K562 (cell line): ENCODE measurements at regions not wholly inside any gene's neighbourhood (a gene's known extent, or its start where the extent isn't known, plus 50 kb on each side); places are given as distances from the start of the nearest gene placed in this dataset.

ENCODE experiments used
- ATAC-seq: fragments of 200-7000 bp; cut with Tn5 transposase; 3 replicates; pipeline ENCODE4 v1.9.1; 2020; ENCODE audit warnings: moderate library complexity
- BruUV-seq: library from RNA; stranded (reverse); fragments of 400-500 nt; replicated peaks from 2 replicates; lab custom pipeline; 2021; lab: Mats Ljungman, UMichigan
- CTCF ChIA-PET: fragments of 300-600 bp; formaldehyde crosslinking; extraction: SDS; loops from one replicate; lab custom pipeline; 2021; ENCODE audit warnings: low intra/inter-chr PET ratio; lab: Yijun Ruan, JAX
- POLR2A ChIA-PET: fragments of 300-600, 350-650 bp; sonication (Branson Sonifier 250); formaldehyde crosslinking; extraction: SDS; loops from one replicate; lab custom pipeline; 2021; ENCODE audit warnings: antibody characterized with exemption, inconsistent platforms; lab: Yijun Ruan, JAX
- DNase-seq, 4 experiments: peaks; one replicate each; pipeline versions ENCODE4 v3.0.0 to v3.0.0-alpha.2; 2011 to 2018; ENCODE audit warnings: low spot score in 3 of 4, mixed read lengths in 3 of 4; ENCODE audit errors: extremely low read depth in 1 of 4
- FAIRE-seq: peaks from 2 replicates; lab custom pipeline; 2011; peaks lifted over from hg19 to GRCh38; lab: Jason Lieb, UNC
- H2AFZ ChIP-seq: 2 replicates; pipeline ENCODE4 v1.6.0; 2011; ENCODE audit warnings: low read depth, low read length, control low read depth, inconsistent platforms
- H3K27ac ChIP-seq: fragments of 200-600 bp; 3 replicates; pipeline ENCODE4 v1.8.0; 2011; ENCODE audit warnings: low read depth, mild to moderate bottlenecking, control low read depth, inconsistent platforms, low read length, moderate library complexity, mixed read lengths; ENCODE audit errors: extremely low read depth
- H3K27me3 ChIP-seq, 2 experiments: fragments of 300-600 bp in 1 of 2; 2 replicates in 1 of 2; 3 replicates in 1 of 2; pipeline versions ENCODE4 v1.6.0 to v1.8.0; 2011; ENCODE audit warnings: inconsistent platforms in 2 of 2, low read length in 2 of 2, mild to moderate bottlenecking in 1 of 2, mixed read lengths in 1 of 2, moderate library complexity in 1 of 2; ENCODE audit not compliant: control insufficient read depth in 2 of 2, insufficient read depth in 2 of 2
- H3K36me3 ChIP-seq: fragments of 300-600 bp; 3 replicates; pipeline ENCODE4 v1.8.0; 2011; ENCODE audit warnings: mild to moderate bottlenecking, low read length, inconsistent platforms; ENCODE audit not compliant: control insufficient read depth, insufficient read depth
- H3K4me1 ChIP-seq, 2 experiments: fragments of 200-600 bp in 1 of 2; replicated peaks in 1 of 2; 2 replicates in 1 of 2; 3 replicates in 1 of 2; pipeline versions ENCODE4 v1.5.1 to v1.8.0; 2011; ENCODE audit warnings: inconsistent platforms in 2 of 2, low read length in 2 of 2, mild to moderate bottlenecking in 1 of 2, mixed read lengths in 1 of 2, moderate library complexity in 1 of 2; ENCODE audit not compliant: control insufficient read depth in 2 of 2, insufficient read depth in 2 of 2
- H3K4me2 ChIP-seq: 2 replicates; pipeline ENCODE4 v1.6.1; 2011; ENCODE audit warnings: low read length, control low read depth, inconsistent platforms, mixed read lengths; ENCODE audit not compliant: insufficient read depth
- H3K4me3 ChIP-seq: fragments of 200-600 bp; sonication (generic), shearing (Covaris generic); 2 replicates; pipeline ENCODE4 v1.5.1; 2016; ENCODE audit warnings: control low read depth, inconsistent platforms
- H3K79me2 ChIP-seq: fragments of 200-600 bp; 3 replicates; pipeline ENCODE4 v1.8.0; 2011; ENCODE audit warnings: low read length, inconsistent platforms; ENCODE audit not compliant: control insufficient read depth, insufficient read depth
- H3K9ac ChIP-seq, 2 experiments: 2 replicates each; pipeline versions ENCODE4 v1.6.0 to v1.6.1; 2011; ENCODE audit warnings: low read depth in 2 of 2, low read length in 2 of 2, control low read depth in 1 of 2, inconsistent platforms in 1 of 2, mild to moderate bottlenecking in 1 of 2, mixed read lengths in 1 of 2; ENCODE audit not compliant: insufficient read depth in 1 of 2
- H3K9me1 ChIP-seq: one replicate; pipeline ENCODE4 v1.6.0; 2011; ENCODE audit warnings: inconsistent platforms, mild to moderate bottlenecking, low read length, moderate library complexity; ENCODE audit not compliant: control insufficient read depth, insufficient read depth
- H3K9me3 ChIP-seq: replicated peaks from 2 replicates; pipeline ENCODE4 v1.5.1; 2011; ENCODE audit warnings: low read depth, low read length, inconsistent platforms; ENCODE audit not compliant: control insufficient read depth, insufficient read depth
- H4K20me1 ChIP-seq: replicated peaks from 2 replicates; pipeline ENCODE4 v1.6.1; 2011; ENCODE audit warnings: low read length, inconsistent platforms, mixed read lengths; ENCODE audit not compliant: control insufficient read depth, insufficient read depth
- ETV1 ChIP-seq: fragments of 450-650 bp; conservative IDR thresholded peaks from 2 replicates; pipeline ENCODE4 v1.6.1; 2016; ENCODE audit warnings: missing genetic modification characterization, control low read depth, low read depth, missing compliant biosample characterization
- MCM3 ChIP-seq: fragments of 450-650 bp; IDR thresholded peaks from 2 replicates; pipeline ENCODE4 v1.6.1; 2016
- NONO ChIP-seq, 2 experiments: fragments of 200-400 bp in 1 of 2; fragments of 450-650 bp in 1 of 2; formaldehyde crosslinking in 1 of 2; IDR thresholded peaks; 2 replicates each; pipeline ENCODE4 v1.6.1; 2017; ENCODE audit warnings: low read depth in 2 of 2, mild to moderate bottlenecking in 2 of 2, moderate library complexity in 2 of 2, low read length in 1 of 2
- RBM15 ChIP-seq: fragments of 200-400 bp; formaldehyde crosslinking; IDR thresholded peaks from 2 replicates; pipeline ENCODE4 v1.6.1; 2018; ENCODE audit warnings: mild to moderate bottlenecking, low read length, moderate library complexity; ENCODE audit not compliant: insufficient read depth
- SMARCB1 ChIP-seq: IDR thresholded peaks from 2 replicates; pipeline ENCODE4 v1.6.1; 2011; ENCODE audit warnings: improper control_type of control experiment, low read depth; ENCODE audit not compliant: insufficient read length
- TFAM ChIP-seq: fragments of 250-450 bp; sonication (Bioruptor Pico); conservative IDR thresholded peaks from 2 replicates; pipeline ENCODE4 v1.5.0; 2021; ENCODE audit warnings: mild to moderate bottlenecking, moderate library complexity
- ZNF507 ChIP-seq: conservative IDR thresholded peaks from 2 replicates; pipeline ENCODE4 v1.6.1; 2017; ENCODE audit warnings: missing genetic modification characterization, missing compliant biosample characterization
- ZNF695 ChIP-seq: fragments of 450-650 bp; formaldehyde crosslinking; IDR thresholded peaks from 2 replicates; pipeline ENCODE4 v1.4.0; 2020; ENCODE audit warnings: mild to moderate bottlenecking, moderate library complexity
- WGBS: fragments of 100-300 bp; shearing (Covaris generic); methylation state at CpG from one replicate; pipeline ENCODE4 v1.1.6; 2016; ENCODE audit warnings: low coverage, mixed read lengths; ENCODE audit not compliant: insufficient coverage; ENCODE audit errors: missing lambda C conversion rate; 5-methylcytosine and 5-hydroxymethylcytosine counted together
- in situ Hi-C: fragments of 300-500 bp; cut with MboI; formaldehyde crosslinking; loops from 4 replicates; pipeline ENCODE4 v1.15.0; 2018; ENCODE audit warnings: inconsistent platforms, mixed read lengths
- intact Hi-C: fragments of 100-400 bp; cut with micrococcal nuclease; formaldehyde crosslinking; loops from 2 replicates; pipeline ENCODE4 v1.14.2; 2022
- TF ChIP-seq, protein P1 (sequence below): fragments of 450-650 bp; formaldehyde crosslinking; IDR thresholded peaks from 2 replicates; pipeline ENCODE4 v1.4.0; 2022; ENCODE audit warnings: missing genetic modification characterization
- TF ChIP-seq, protein P2 (sequence below): fragments of 250-450 bp; sonication (Bioruptor Pico); IDR thresholded peaks from 2 replicates; pipeline ENCODE4 v1.5.0; 2021; ENCODE audit warnings: mild to moderate bottlenecking, borderline replicate concordance
- TF ChIP-seq, protein P3 (sequence below), 2 experiments: fragments of 450-650 bp; IDR thresholded peaks; 2 replicates each; pipeline ENCODE4 v1.6.1; 2018; ENCODE audit warnings: mild to moderate bottlenecking in 2 of 2, low read depth in 1 of 2; ENCODE audit not compliant: partially characterized antibody in 2 of 2
- TF ChIP-seq, protein P4 (sequence below): fragments of 250-450 bp; sonication (Bioruptor Pico); IDR thresholded peaks from 2 replicates; pipeline ENCODE4 v1.8.0; 2022; ENCODE audit warnings: moderate library complexity, mild to moderate bottlenecking, inconsistent platforms

DNA sequence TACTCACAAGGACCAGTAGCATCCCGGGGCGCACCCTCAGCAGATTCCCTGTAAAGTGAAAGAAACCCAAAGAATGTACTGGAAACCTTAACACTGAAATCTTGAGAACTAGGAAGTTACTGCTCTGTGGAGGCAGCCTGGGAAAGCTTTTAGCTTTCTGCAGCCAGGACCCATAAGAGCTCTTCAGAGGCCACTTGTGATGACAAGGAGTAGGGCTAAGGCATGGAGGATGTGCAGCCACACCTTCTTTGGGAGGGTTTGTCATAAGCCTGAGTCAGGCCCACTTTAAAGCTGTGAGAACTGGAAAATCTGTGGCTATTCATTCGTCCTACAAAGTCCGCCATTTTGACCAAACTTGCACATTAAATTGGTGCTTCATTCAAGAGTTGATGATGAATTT, 291.1 kb upstream of the TLE4 start:
- ATAC-seq (no peak), FAIRE-seq (no peak), DNase-seq (no peak)
- TF ChIP-seq SMARCB1 (no peak), MCM3 (no peak), ETV1 (tag) (no peak), TFAM (CRISPR knock-in tag) (no peak), ZNF695 (CRISPR knock-in tag) (no peak), RBM15 (no peak), ZNF507 (tag) (no peak), NONO (IDR thresholded peaks at IDR 0.05; ENCODE audit: low read depth in 2 of 2, low read length in 1 of 2) (no peak)
- TF ChIP-seq, protein P1, sequence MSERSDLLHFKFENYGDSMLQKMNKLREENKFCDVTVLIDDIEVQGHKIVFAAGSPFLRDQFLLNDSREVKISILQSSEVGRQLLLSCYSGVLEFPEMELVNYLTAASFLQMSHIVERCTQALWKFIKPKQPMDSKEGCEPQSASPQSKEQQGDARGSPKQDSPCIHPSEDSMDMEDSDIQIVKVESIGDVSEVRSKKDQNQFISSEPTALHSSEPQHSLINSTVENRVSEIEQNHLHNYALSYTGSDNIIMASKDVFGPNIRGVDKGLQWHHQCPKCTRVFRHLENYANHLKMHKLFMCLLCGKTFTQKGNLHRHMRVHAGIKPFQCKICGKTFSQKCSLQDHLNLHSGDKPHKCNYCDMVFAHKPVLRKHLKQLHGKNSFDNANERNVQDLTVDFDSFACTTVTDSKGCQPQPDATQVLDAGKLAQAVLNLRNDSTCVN (CRISPR knock-in tag) = no peak
- TF ChIP-seq, protein P2, sequence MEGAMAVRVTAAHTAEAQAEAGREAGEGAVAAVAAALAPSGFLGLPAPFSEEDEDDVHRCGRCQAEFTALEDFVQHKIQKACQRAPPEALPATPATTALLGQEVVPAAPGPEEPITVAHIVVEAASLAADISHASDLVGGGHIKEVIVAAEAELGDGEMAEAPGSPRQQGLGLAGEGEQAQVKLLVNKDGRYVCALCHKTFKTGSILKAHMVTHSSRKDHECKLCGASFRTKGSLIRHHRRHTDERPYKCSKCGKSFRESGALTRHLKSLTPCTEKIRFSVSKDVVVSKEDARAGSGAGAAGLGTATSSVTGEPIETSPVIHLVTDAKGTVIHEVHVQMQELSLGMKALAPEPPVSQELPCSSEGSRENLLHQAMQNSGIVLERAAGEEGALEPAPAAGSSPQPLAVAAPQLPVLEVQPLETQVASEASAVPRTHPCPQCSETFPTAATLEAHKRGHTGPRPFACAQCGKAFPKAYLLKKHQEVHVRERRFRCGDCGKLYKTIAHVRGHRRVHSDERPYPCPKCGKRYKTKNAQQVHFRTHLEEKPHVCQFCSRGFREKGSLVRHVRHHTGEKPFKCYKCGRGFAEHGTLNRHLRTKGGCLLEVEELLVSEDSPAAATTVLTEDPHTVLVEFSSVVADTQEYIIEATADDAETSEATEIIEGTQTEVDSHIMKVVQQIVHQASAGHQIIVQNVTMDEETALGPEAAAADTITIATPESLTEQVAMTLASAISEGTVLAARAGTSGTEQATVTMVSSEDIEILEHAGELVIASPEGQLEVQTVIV (CRISPR knock-in tag) = no peak
- TF ChIP-seq, protein P3, sequence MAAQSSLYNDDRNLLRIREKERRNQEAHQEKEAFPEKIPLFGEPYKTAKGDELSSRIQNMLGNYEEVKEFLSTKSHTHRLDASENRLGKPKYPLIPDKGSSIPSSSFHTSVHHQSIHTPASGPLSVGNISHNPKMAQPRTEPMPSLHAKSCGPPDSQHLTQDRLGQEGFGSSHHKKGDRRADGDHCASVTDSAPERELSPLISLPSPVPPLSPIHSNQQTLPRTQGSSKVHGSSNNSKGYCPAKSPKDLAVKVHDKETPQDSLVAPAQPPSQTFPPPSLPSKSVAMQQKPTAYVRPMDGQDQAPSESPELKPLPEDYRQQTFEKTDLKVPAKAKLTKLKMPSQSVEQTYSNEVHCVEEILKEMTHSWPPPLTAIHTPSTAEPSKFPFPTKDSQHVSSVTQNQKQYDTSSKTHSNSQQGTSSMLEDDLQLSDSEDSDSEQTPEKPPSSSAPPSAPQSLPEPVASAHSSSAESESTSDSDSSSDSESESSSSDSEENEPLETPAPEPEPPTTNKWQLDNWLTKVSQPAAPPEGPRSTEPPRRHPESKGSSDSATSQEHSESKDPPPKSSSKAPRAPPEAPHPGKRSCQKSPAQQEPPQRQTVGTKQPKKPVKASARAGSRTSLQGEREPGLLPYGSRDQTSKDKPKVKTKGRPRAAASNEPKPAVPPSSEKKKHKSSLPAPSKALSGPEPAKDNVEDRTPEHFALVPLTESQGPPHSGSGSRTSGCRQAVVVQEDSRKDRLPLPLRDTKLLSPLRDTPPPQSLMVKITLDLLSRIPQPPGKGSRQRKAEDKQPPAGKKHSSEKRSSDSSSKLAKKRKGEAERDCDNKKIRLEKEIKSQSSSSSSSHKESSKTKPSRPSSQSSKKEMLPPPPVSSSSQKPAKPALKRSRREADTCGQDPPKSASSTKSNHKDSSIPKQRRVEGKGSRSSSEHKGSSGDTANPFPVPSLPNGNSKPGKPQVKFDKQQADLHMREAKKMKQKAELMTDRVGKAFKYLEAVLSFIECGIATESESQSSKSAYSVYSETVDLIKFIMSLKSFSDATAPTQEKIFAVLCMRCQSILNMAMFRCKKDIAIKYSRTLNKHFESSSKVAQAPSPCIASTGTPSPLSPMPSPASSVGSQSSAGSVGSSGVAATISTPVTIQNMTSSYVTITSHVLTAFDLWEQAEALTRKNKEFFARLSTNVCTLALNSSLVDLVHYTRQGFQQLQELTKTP (IDR thresholded peaks at IDR 0.05; ENCODE audit: low read depth in 1 of 2, partially characterized antibody in 2 of 2) = no peak
- TF ChIP-seq, protein P4, sequence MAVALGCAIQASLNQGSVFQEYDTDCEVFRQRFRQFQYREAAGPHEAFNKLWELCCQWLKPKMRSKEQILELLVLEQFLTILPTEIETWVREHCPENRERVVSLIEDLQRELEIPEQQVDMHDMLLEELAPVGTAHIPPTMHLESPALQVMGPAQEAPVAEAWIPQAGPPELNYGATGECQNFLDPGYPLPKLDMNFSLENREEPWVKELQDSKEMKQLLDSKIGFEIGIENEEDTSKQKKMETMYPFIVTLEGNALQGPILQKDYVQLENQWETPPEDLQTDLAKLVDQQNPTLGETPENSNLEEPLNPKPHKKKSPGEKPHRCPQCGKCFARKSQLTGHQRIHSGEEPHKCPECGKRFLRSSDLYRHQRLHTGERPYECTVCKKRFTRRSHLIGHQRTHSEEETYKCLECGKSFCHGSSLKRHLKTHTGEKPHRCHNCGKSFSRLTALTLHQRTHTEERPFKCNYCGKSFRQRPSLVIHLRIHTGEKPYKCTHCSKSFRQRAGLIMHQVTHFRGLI (CRISPR knock-in tag) = no peak
- H3K9ac ChIP-seq = no peak overlapping the region
- no peaks in the 10 kb centered on the region for H3K27me3 ChIP-seq
- H2AFZ ChIP-seq = no peak overlapping the region
- H3K4me1 ChIP-seq = no peaks in the 10 kb centered on the region
- H3K9me3 ChIP-seq = no peaks in the 10 kb centered on the region
- 0% methylated on average over 3 of the region's 4 CpGs for WGBS
- no peaks in the 10 kb centered on the region for H3K36me3 ChIP-seq
- intact Hi-C loops = no loop called here
- CTCF ChIA-PET = no interaction called here
- no peak overlapping the region for H3K4me3 ChIP-seq
- H3K79me2 ChIP-seq = no peaks in the 10 kb centered on the region
- POLR2A ChIA-PET = no interaction called here
- no peak overlapping the region for H3K27ac ChIP-seq
- no peaks in the 10 kb centered on the region for H3K9me1 ChIP-seq
- BruUV-seq = no TSS peak
- in situ Hi-C loops = no loop called here
- H4K20me1 ChIP-seq = no peaks in the 10 kb centered on the region
- H3K4me2 ChIP-seq = no peak overlapping the region
